H1 (cell line): ENCODE measurements at regions not wholly inside any gene's neighbourhood (a gene's known extent, or its start where the extent isn't known, plus 50 kb on each side); places are given as distances from the start of the nearest gene placed in this dataset.

Source experiments
- CTCF ChIA-PET: fragments of 300-600 bp; sonication (Branson Sonifier 250); formaldehyde crosslinking; loops from one replicate; lab custom pipeline; 2021; ENCODE audit not compliant: partially characterized antibody; lab: Charles Lee
- POLR2A ChIA-PET: fragments of 300-600 bp; sonication (Branson Sonifier 250); formaldehyde crosslinking; loops from one replicate; lab custom pipeline; 2021; ENCODE audit warnings: inconsistent platforms; ENCODE audit not compliant: partially characterized antibody; lab: Charles Lee
- DNase-seq, 2 experiments: peaks; one replicate each; pipeline versions ENCODE4 v3.0.0 to v3.0.0-alpha.2; 2010 to 2022; ENCODE audit warnings: low spot score in 2 of 2, low read depth in 1 of 2, mixed read lengths in 1 of 2
- FAIRE-seq: peaks from 2 replicates; lab custom pipeline; 2011; peaks lifted over from hg19 to GRCh38; lab: Jason Lieb, UNC
- H2AFZ ChIP-seq: 2 replicates; pipeline ENCODE4 v1.8.1; 2012; ENCODE audit warnings: low read length, inconsistent platforms
- H2AK5ac ChIP-seq: 2 replicates; pipeline ENCODE4 v1.6.1; 2013; ENCODE audit warnings: low read depth, low read length
- H2BK120ac ChIP-seq: replicated peaks from 2 replicates; pipeline ENCODE3; 2013; ENCODE audit warnings: low read depth, low read length, inconsistent platforms
- H2BK12ac ChIP-seq: 2 replicates; pipeline ENCODE4 v1.6.1; 2013; ENCODE audit warnings: low read depth, low read length
- H2BK15ac ChIP-seq: 2 replicates; pipeline ENCODE4 v1.6.1; 2013; ENCODE audit warnings: low read length
- H2BK20ac ChIP-seq: 2 replicates; pipeline ENCODE4 v1.6.1; 2013; ENCODE audit warnings: low read length
- H2BK5ac ChIP-seq: 2 replicates; pipeline ENCODE4 v1.6.1; 2013; ENCODE audit warnings: low read depth, low read length
- H3K14ac ChIP-seq: 2 replicates; pipeline ENCODE4 v1.6.1; 2013; ENCODE audit warnings: inconsistent platforms; ENCODE audit not compliant: insufficient read length
- H3K18ac ChIP-seq: 2 replicates; pipeline ENCODE4 v1.6.1; 2013; ENCODE audit warnings: low read length; ENCODE audit errors: extremely low read depth
- H3K23ac ChIP-seq: 2 replicates; pipeline ENCODE4 v1.6.1; 2013; ENCODE audit warnings: inconsistent platforms; ENCODE audit not compliant: insufficient read length
- H3K23me2 ChIP-seq: 2 replicates; pipeline ENCODE4 v1.6.1; 2013; ENCODE audit warnings: low read depth, low read length
- H3K27ac ChIP-seq: 2 replicates; pipeline ENCODE4 v1.6.1; 2011; ENCODE audit warnings: low read depth, low read length, inconsistent platforms
- H3K27me3 ChIP-seq, 4 experiments: replicated peaks in 1 of 4; 1 replicate in 1 of 4; 2 replicates in 3 of 4; pipeline versions ENCODE4 v1.6.1 to v1.8.1; 2011 to 2013; ENCODE audit warnings: low read length in 3 of 4, mild to moderate bottlenecking in 3 of 4, inconsistent platforms in 2 of 4, mixed read lengths in 2 of 4, moderate library complexity in 1 of 4; ENCODE audit not compliant: control insufficient read depth in 3 of 4, insufficient read depth in 3 of 4; ENCODE audit errors: extremely low read depth in 1 of 4
- H3K36me3 ChIP-seq, 4 experiments: 2 replicates each; pipeline versions ENCODE4 v1.6.1 to v1.8.1; 2011 to 2013; ENCODE audit warnings: mild to moderate bottlenecking in 4 of 4, low read length in 3 of 4, moderate library complexity in 2 of 4, control low read depth in 1 of 4, inconsistent platforms in 1 of 4; ENCODE audit not compliant: insufficient read depth in 4 of 4, control insufficient read depth in 2 of 4
- H3K4ac ChIP-seq: replicated peaks from 2 replicates; pipeline ENCODE3; 2013; ENCODE audit warnings: low read length, low read depth, mixed read lengths, inconsistent platforms; ENCODE audit not compliant: insufficient read length
- H3K4me1 ChIP-seq, 4 experiments: replicated peaks in 1 of 4; 1 replicate in 1 of 4; 2 replicates in 3 of 4; pipeline versions ENCODE4 v1.6.1 to v1.8.1; 2011 to 2013; ENCODE audit warnings: low read length in 3 of 4, inconsistent platforms in 2 of 4, mixed read lengths in 1 of 4; ENCODE audit not compliant: insufficient read depth in 4 of 4, control insufficient read depth in 3 of 4
- H3K4me2 ChIP-seq, 2 experiments: 2 replicates each; pipeline versions ENCODE4 v1.6.1 to v1.8.1; 2011 to 2013; ENCODE audit warnings: low read depth in 2 of 2, low read length in 2 of 2, control low read depth in 1 of 2, inconsistent platforms in 1 of 2, mild to moderate bottlenecking in 1 of 2; ENCODE audit not compliant: insufficient read depth in 1 of 2
- H3K4me3 ChIP-seq, 4 experiments: fragments of 200-600, 300-600 bp in 1 of 4; sonication (generic), shearing (Covaris generic), sonication (Bioruptor Twin) in 1 of 4; 2 replicates each; pipeline versions ENCODE4 v1.5.1 to v1.8.1; 2011 to 2016; ENCODE audit warnings: low read length in 4 of 4, low read depth in 3 of 4, control low read depth in 2 of 4, inconsistent platforms in 2 of 4, mild to moderate bottlenecking in 2 of 4, mixed read lengths in 1 of 4, moderate library complexity in 1 of 4; ENCODE audit not compliant: insufficient read depth in 2 of 4; ENCODE audit errors: extremely low read depth in 1 of 4
- H3K56ac ChIP-seq: replicated peaks from 2 replicates; pipeline ENCODE3; 2013; ENCODE audit warnings: low read depth, mild to moderate bottlenecking, mixed read lengths, low read length, inconsistent platforms; ENCODE audit not compliant: insufficient read length
- H3K79me1 ChIP-seq: 2 replicates; pipeline ENCODE4 v1.6.1; 2013; ENCODE audit warnings: low read depth, low read length, control low read depth
- H3K79me2 ChIP-seq, 2 experiments: 2 replicates each; pipeline versions ENCODE4 v1.6.1 to v1.8.1; 2012 to 2013; ENCODE audit warnings: low read length in 2 of 2, mild to moderate bottlenecking in 2 of 2, inconsistent platforms in 1 of 2; ENCODE audit not compliant: insufficient read depth in 2 of 2, control insufficient read depth in 1 of 2
- H3K9ac ChIP-seq, 4 experiments: replicated peaks in 1 of 4; 1 replicate in 1 of 4; 2 replicates in 3 of 4; pipeline versions ENCODE4 v1.6.1 to v1.8.1; 2011 to 2013; ENCODE audit warnings: low read depth in 3 of 4, low read length in 3 of 4, control low read depth in 2 of 4, mild to moderate bottlenecking in 2 of 4, moderate library complexity in 2 of 4, inconsistent platforms in 1 of 4; ENCODE audit errors: extremely low read depth in 1 of 4
- H3K9me3 ChIP-seq, 2 experiments: 2 replicates each; pipeline versions ENCODE4 v1.6.1 to v1.8.1; 2012 to 2013; ENCODE audit warnings: mild to moderate bottlenecking in 2 of 2, moderate library complexity in 2 of 2, control low read depth in 1 of 2, inconsistent platforms in 1 of 2, low read depth in 1 of 2, low read length in 1 of 2, mixed read lengths in 1 of 2; ENCODE audit not compliant: insufficient read depth in 2 of 2
- H4K20me1 ChIP-seq, 2 experiments: replicated peaks in 1 of 2; 2 replicates each; pipeline versions ENCODE3 to v1.8.1; 2011 to 2013; ENCODE audit warnings: inconsistent platforms in 2 of 2, low read length in 2 of 2, mild to moderate bottlenecking in 1 of 2; ENCODE audit not compliant: insufficient read depth in 2 of 2, control insufficient read depth in 1 of 2
- H4K5ac ChIP-seq: 2 replicates; pipeline ENCODE4 v1.6.1; 2013; ENCODE audit warnings: low read length, low read depth, mixed read lengths, inconsistent platforms; ENCODE audit not compliant: insufficient read length
- H4K8ac ChIP-seq: 2 replicates; pipeline ENCODE4 v1.8.0; 2013; ENCODE audit warnings: mild to moderate bottlenecking, moderate library complexity, low read length, inconsistent platforms; ENCODE audit not compliant: insufficient read depth; ENCODE audit errors: extremely low read depth
- H4K91ac ChIP-seq: replicated peaks from 2 replicates; pipeline ENCODE3; 2013; ENCODE audit warnings: low read length, mixed read lengths, inconsistent platforms; ENCODE audit not compliant: insufficient read length
- ASH2L ChIP-seq: fragments of 200-600, 300-600 bp; sonication (generic); IDR thresholded peaks from one replicate; pipeline ENCODE4 v1.7.1; 2017; ENCODE audit warnings: low read length
- ATF2 ChIP-seq: IDR thresholded peaks from 2 replicates; pipeline ENCODE4 v1.6.1; 2012; ENCODE audit warnings: low read length, inconsistent platforms
- CREB1 ChIP-seq: IDR thresholded peaks from 2 replicates; pipeline ENCODE4 v1.6.1; 2012; ENCODE audit warnings: inconsistent platforms
- E2F6 ChIP-seq: IDR thresholded peaks from 2 replicates; pipeline ENCODE4 v1.6.1; 2012; ENCODE audit warnings: inconsistent platforms
- FOSL1 ChIP-seq: IDR thresholded peaks from 2 replicates; pipeline ENCODE4 v1.6.1; 2011; ENCODE audit warnings: mild to moderate bottlenecking, low read depth, low read length, moderate library complexity; ENCODE audit not compliant: insufficient read depth
- KDM1A ChIP-seq: fragments of 200-600, 300-600 bp; sonication (generic); IDR thresholded peaks from 2 replicates; pipeline ENCODE4 v1.7.1; 2016; ENCODE audit warnings: mild to moderate bottlenecking, low read length, borderline replicate concordance
- RBBP5 ChIP-seq: IDR thresholded peaks from 2 replicates; pipeline ENCODE4 v1.7.1; 2012; ENCODE audit warnings: low read depth, mild to moderate bottlenecking, inconsistent platforms, low read length, moderate library complexity, borderline replicate concordance
- RXRA ChIP-seq: IDR thresholded peaks from 2 replicates; pipeline ENCODE4 v1.6.1; 2011; ENCODE audit warnings: low read depth, mild to moderate bottlenecking, low read length, moderate library complexity; ENCODE audit not compliant: insufficient read depth
- SP2 ChIP-seq: IDR thresholded peaks from 2 replicates; pipeline ENCODE4 v1.6.1; 2012; ENCODE audit warnings: mild to moderate bottlenecking, low read length, inconsistent platforms
- TBP ChIP-seq: IDR thresholded peaks from 2 replicates; pipeline ENCODE4 v1.6.1; 2011; ENCODE audit warnings: low read depth, low read length, improper control_type of control experiment
- TCF12 ChIP-seq: IDR thresholded peaks from 2 replicates; pipeline ENCODE4 v1.6.1; 2011; ENCODE audit warnings: low read depth, mild to moderate bottlenecking, low read length
- WGBS, 2 experiments: shearing (Covaris generic) in 1 of 2; methylation state at CpG; one replicate each; pipeline versions ENCODE4 v1.1.6 to v1.1.7; 2013 to 2015; ENCODE audit warnings: low lambda C conversion rate in 2 of 2, mixed read lengths in 2 of 2, inconsistent platforms in 1 of 2, low coverage in 1 of 2, missing lambda C conversion rate in 1 of 2; ENCODE audit not compliant: insufficient replicate concordance in 2 of 2, insufficient coverage in 1 of 2, insufficient read length in 1 of 2; ENCODE audit errors: extremely low coverage in 1 of 2, missing lambda C conversion rate in 1 of 2; 5-methylcytosine and 5-hydroxymethylcytosine counted together
- TF ChIP-seq, protein P1 (sequence below): IDR thresholded peaks from 2 replicates; pipeline ENCODE4 v1.6.1; 2011; ENCODE audit warnings: low read depth, mild to moderate bottlenecking, low read length; ENCODE audit not compliant: insufficient read depth

DNA sequence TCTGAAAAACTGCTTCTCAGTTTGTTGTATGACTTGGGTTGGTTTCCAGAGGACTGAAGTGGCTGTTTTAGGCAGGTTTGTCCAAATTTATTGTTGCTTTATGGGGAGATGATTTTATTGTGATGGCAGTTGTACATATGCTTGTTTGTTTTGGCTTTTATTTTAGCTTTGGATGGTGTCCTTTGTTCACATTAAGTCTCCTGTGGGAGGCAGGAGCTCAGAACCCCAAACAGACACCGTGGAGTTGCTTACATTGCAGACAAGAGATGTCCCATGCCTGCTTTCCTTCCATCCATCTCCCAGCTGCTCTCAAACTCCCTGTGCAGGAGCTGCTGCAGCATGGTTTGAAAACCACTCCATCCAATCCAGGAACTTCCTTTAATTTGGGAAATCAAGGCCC is 414.7 kb downstream of the LPIN1 start:
- no peak overlapping the region for H2BK15ac ChIP-seq
- POLR2A ChIA-PET = no interaction called here
- H4K20me1 ChIP-seq = peaks cover 0 to 3% of the 10 kb centered on the region in 2 experiments
- H2BK5ac ChIP-seq = no peak overlapping the region
- H3K9me3 ChIP-seq = no peaks in the 10 kb centered on the region
- no peak overlapping the region for H3K14ac ChIP-seq
- H3K4me2 ChIP-seq = no peak overlapping the region
- H2BK20ac ChIP-seq = no peak overlapping the region
- no peak overlapping the region for H2BK12ac ChIP-seq
- H3K79me2 ChIP-seq = no peaks in the 10 kb centered on the region
- DNase-seq (no peak), FAIRE-seq (no peak)
- H4K91ac ChIP-seq = no peak overlapping the region
- H2BK120ac ChIP-seq = no peak overlapping the region
- no peak overlapping the region for H3K4ac ChIP-seq
- no peak overlapping the region for H3K23ac ChIP-seq
- H2AK5ac ChIP-seq = no peak overlapping the region
- H3K27ac ChIP-seq = no peak overlapping the region
- H3K4me1 ChIP-seq = no peaks in the 10 kb centered on the region; a peak in 1 of 7 replicates
- H3K27me3 ChIP-seq = no peaks in the 10 kb centered on the region
- no peaks in the 10 kb centered on the region for H3K79me1 ChIP-seq
- no peak overlapping the region for H3K4me3 ChIP-seq
- no peak overlapping the region for H3K9ac ChIP-seq
- H3K56ac ChIP-seq = no peak overlapping the region
- WGBS, 2 experiments = 86% methylated on average over 1 of the region's 1 CpG; no CpG with 5 or more reads in 1 of the 2 experiments
- H4K5ac ChIP-seq = no peak overlapping the region
- CTCF ChIA-PET = interaction anchor here (0.9 to 1.3 kb wide), 4 partner anchors 9 to 835 kb away, joined by 3 to 4 read pairs (median 3); partner anchors contain the start of gene TRIB2
- H4K8ac ChIP-seq = no peak overlapping the region
- H3K36me3 ChIP-seq = no peaks in the 10 kb centered on the region
- H2AFZ ChIP-seq = peak overlapping the region; percentile 62; the same call in 1 of the 2 replicates
- peaks cover 5% of the 10 kb centered on the region for H3K23me2 ChIP-seq
- no peak overlapping the region for H3K18ac ChIP-seq
- TF ChIP-seq RXRA = no peak
- TF ChIP-seq CREB1 = no peak
- TF ChIP-seq TCF12 = no peak
- no peak for TF ChIP-seq TBP
- TF ChIP-seq FOSL1 = no peak
- no peak for TF ChIP-seq E2F6
- TF ChIP-seq, protein P1, sequence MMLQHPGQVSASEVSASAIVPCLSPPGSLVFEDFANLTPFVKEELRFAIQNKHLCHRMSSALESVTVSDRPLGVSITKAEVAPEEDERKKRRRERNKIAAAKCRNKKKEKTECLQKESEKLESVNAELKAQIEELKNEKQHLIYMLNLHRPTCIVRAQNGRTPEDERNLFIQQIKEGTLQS = no peak
- no peak for TF ChIP-seq ASH2L
- TF ChIP-seq ATF2 = no peak
- no peak for TF ChIP-seq RBBP5
- TF ChIP-seq KDM1A = no peak
- TF ChIP-seq SP2 = no peak
